C4-2B (cell line): ENCODE measurements at regions not wholly inside any gene's neighbourhood (a gene's known extent, or its start where the extent isn't known, plus 50 kb on each side); places are given as distances from the start of the nearest gene placed in this dataset.

ENCODE experiments used
- CTCF ChIP-seq: fragments of 450-650 bp; conservative IDR thresholded peaks from 2 replicates; pipeline ENCODE4 v1.5.1; 2017; ENCODE audit warnings: mild to moderate bottlenecking
- ZFX ChIP-seq: fragments of 450-650 bp; IDR thresholded peaks from 2 replicates; pipeline ENCODE4 v1.6.1; 2017

- no peak for TF ChIP-seq CTCF
- no peak for TF ChIP-seq ZFX
Observed at GRCh38 chr10:117445992-117446391, 70.8 kb upstream of the PDZD8 start.
